H9 (cell line): ENCODE measurements at regions not wholly inside any gene's neighbourhood (a gene's known extent, or its start where the extent isn't known, plus 50 kb on each side); places are given as distances from the start of the nearest gene placed in this dataset.
A peak's percentile ranks its signal among the peaks of the same experiment; 100 is the strongest.

ENCODE experiments used
- DNase-seq: peaks from one replicate; pipeline ENCODE4 v3.0.0-alpha.2; 2017
- H2AFZ ChIP-seq: one replicate; pipeline ENCODE4 v1.6.1; 2013; ENCODE audit warnings: mild to moderate bottlenecking, low read length, control low read depth, moderate library complexity
- H2AK5ac ChIP-seq: 2 replicates; pipeline ENCODE4 v1.6.1; 2013; ENCODE audit warnings: low read length, control low read depth, mixed read lengths; ENCODE audit not compliant: insufficient read length
- H2BK120ac ChIP-seq: one replicate; pipeline ENCODE4 v1.6.1; 2013; ENCODE audit warnings: low read depth, mild to moderate bottlenecking, low read length, control low read depth, inconsistent platforms; ENCODE audit not compliant: poor library complexity, severe bottlenecking
- H2BK12ac ChIP-seq: 2 replicates; pipeline ENCODE4 v1.6.1; 2013; ENCODE audit warnings: low read length, control low read depth, mixed read lengths, low read depth; ENCODE audit not compliant: insufficient read length
- H2BK15ac ChIP-seq: 2 replicates; pipeline ENCODE4 v1.6.1; 2013; ENCODE audit warnings: low read depth, low read length, control low read depth
- H2BK20ac ChIP-seq: one replicate; pipeline ENCODE4 v1.6.1; 2013; ENCODE audit warnings: low read depth, mild to moderate bottlenecking, low read length, control low read depth, inconsistent platforms; ENCODE audit not compliant: poor library complexity, severe bottlenecking
- H2BK5ac ChIP-seq: 2 replicates; pipeline ENCODE4 v1.6.1; 2013; ENCODE audit warnings: low read length, control low read depth, mixed read lengths; ENCODE audit not compliant: insufficient read length
- H3K14ac ChIP-seq: 2 replicates; pipeline ENCODE4 v1.6.1; 2013; ENCODE audit warnings: low read length, control low read depth; ENCODE audit not compliant: insufficient read depth
- H3K18ac ChIP-seq: 2 replicates; pipeline ENCODE4 v1.6.1; 2013; ENCODE audit warnings: low read depth, mild to moderate bottlenecking, mixed read lengths, low read length, control low read depth; ENCODE audit not compliant: insufficient read length
- H3K23ac ChIP-seq: 2 replicates; pipeline ENCODE4 v1.6.1; 2013; ENCODE audit warnings: low read length, control low read depth, mixed read lengths, low read depth; ENCODE audit not compliant: insufficient read length
- H3K23me2 ChIP-seq: 2 replicates; pipeline ENCODE4 v1.6.1; 2013; ENCODE audit warnings: low read depth, mild to moderate bottlenecking, mixed read lengths, low read length, control low read depth; ENCODE audit not compliant: insufficient read length, poor library complexity, severe bottlenecking
- H3K27ac ChIP-seq: 2 replicates; pipeline ENCODE4 v1.5.1; 2013; ENCODE audit warnings: low read length, control low read depth, mixed read lengths, low read depth; ENCODE audit not compliant: insufficient read length
- H3K27me3 ChIP-seq: 2 replicates; pipeline ENCODE4 v1.6.1; 2013; ENCODE audit warnings: low read length, control low read depth, inconsistent platforms; ENCODE audit not compliant: insufficient read depth
- H3K4ac ChIP-seq: 2 replicates; pipeline ENCODE4 v1.6.1; 2013; ENCODE audit warnings: low read depth, mild to moderate bottlenecking, control low read depth, inconsistent platforms, low read length, moderate library complexity
- H3K4me1 ChIP-seq: 2 replicates; pipeline ENCODE4 v1.6.1; 2013; ENCODE audit warnings: low read length, control low read depth, inconsistent platforms; ENCODE audit not compliant: insufficient read depth
- H3K4me2 ChIP-seq: 2 replicates; pipeline ENCODE4 v1.6.1; 2013; ENCODE audit warnings: low read length, control low read depth, mixed read lengths; ENCODE audit not compliant: insufficient read length, insufficient read depth
- H3K56ac ChIP-seq: 2 replicates; pipeline ENCODE4 v1.6.1; 2013; ENCODE audit warnings: low read depth, mild to moderate bottlenecking, mixed read lengths, low read length, control low read depth; ENCODE audit not compliant: insufficient read length
- H3K79me1 ChIP-seq: 2 replicates; pipeline ENCODE4 v1.6.1; 2013; ENCODE audit warnings: low read depth, mild to moderate bottlenecking, moderate library complexity, low read length, control low read depth, inconsistent platforms; ENCODE audit not compliant: insufficient read depth, poor library complexity, severe bottlenecking
- H3K79me2 ChIP-seq: 2 replicates; pipeline ENCODE4 v1.6.1; 2013; ENCODE audit warnings: low read length, control low read depth, inconsistent platforms; ENCODE audit not compliant: insufficient read depth
- H3K9ac ChIP-seq: 2 replicates; pipeline ENCODE4 v1.6.1; 2013; ENCODE audit warnings: low read length, control low read depth, mixed read lengths; ENCODE audit not compliant: insufficient read length; ENCODE audit errors: extremely low read depth
- H3K9me3 ChIP-seq: one replicate; pipeline ENCODE4 v1.6.1; 2013; ENCODE audit warnings: low read depth, low read length, inconsistent platforms; ENCODE audit not compliant: control insufficient read depth
- H3T11ph ChIP-seq: one replicate; pipeline ENCODE4 v1.6.1; 2013; ENCODE audit warnings: mild to moderate bottlenecking, low read length, control low read depth, inconsistent platforms
- H4K20me1 ChIP-seq: one replicate; pipeline ENCODE4 v1.6.1; 2013; ENCODE audit not compliant: control insufficient read depth, insufficient read length, insufficient read depth
- H4K5ac ChIP-seq: 2 replicates; pipeline ENCODE4 v1.6.1; 2013; ENCODE audit warnings: low read depth, mild to moderate bottlenecking, mixed read lengths, low read length, control low read depth; ENCODE audit not compliant: insufficient read length
- H4K8ac ChIP-seq: replicated peaks from 2 replicates; pipeline ENCODE4 v1.6.1; 2013; ENCODE audit warnings: low read length, control low read depth, mixed read lengths, low read depth; ENCODE audit not compliant: insufficient read length
- H4K91ac ChIP-seq: 2 replicates; pipeline ENCODE4 v1.6.1; 2013; ENCODE audit warnings: low read depth, mild to moderate bottlenecking, moderate library complexity, mixed read lengths, low read length, control low read depth; ENCODE audit not compliant: insufficient read length
- H3K27ac Mint-ChIP-seq, 3 experiments: 2 replicates in 2 of 3; 3 replicates in 1 of 3; pipeline ENCODE4 v1.8.0; 2020 to 2021; ENCODE audit warnings: mixed read lengths in 3 of 3, mild to moderate bottlenecking in 1 of 3, moderate library complexity in 1 of 3
- H3K27me3 Mint-ChIP-seq: 2 replicates; pipeline ENCODE4 v1.8.0; 2021; ENCODE audit warnings: low read depth, mild to moderate bottlenecking, moderate library complexity, mixed read lengths
- H3K36me3 Mint-ChIP-seq, 3 experiments: 2 replicates in 2 of 3; 3 replicates in 1 of 3; pipeline ENCODE4 v1.8.0; 2020 to 2021; ENCODE audit warnings: low read depth in 3 of 3, mixed read lengths in 3 of 3; ENCODE audit not compliant: insufficient read depth in 1 of 3
- H3K4me1 Mint-ChIP-seq, 2 experiments: 2 replicates each; pipeline ENCODE4 v1.8.0; 2020; ENCODE audit warnings: mixed read lengths in 2 of 2
- H3K4me3 Mint-ChIP-seq, 2 experiments: 2 replicates in 1 of 2; 3 replicates in 1 of 2; pipeline ENCODE4 v1.8.0; 2020 to 2021; ENCODE audit warnings: mild to moderate bottlenecking in 2 of 2, mixed read lengths in 2 of 2, moderate library complexity in 1 of 2
- H3K9me3 Mint-ChIP-seq, 2 experiments: 2 replicates in 1 of 2; 3 replicates in 1 of 2; pipeline ENCODE4 v1.8.0; 2020; ENCODE audit warnings: mild to moderate bottlenecking in 2 of 2, mixed read lengths in 2 of 2, moderate library complexity in 1 of 2
- CTCF ChIP-seq: fragments of 200-600 bp; sonication (generic); conservative IDR thresholded peaks from 3 replicates; pipeline ENCODE4 v1.8.0; 2021; ENCODE audit warnings: antibody characterized with exemption, mild to moderate bottlenecking
- WGBS: extraction: QIAGEN DNeasy Blood & Tissue Kit; methylation state at CpG from one replicate; pipeline ENCODE4 v1.1.7; 2013; ENCODE audit warnings: missing lambda C conversion rate, low lambda C conversion rate, mixed read lengths; ENCODE audit not compliant: insufficient read length; ENCODE audit errors: extremely low coverage; 5-methylcytosine and 5-hydroxymethylcytosine counted together

- H2BK12ac ChIP-seq = no peak overlapping the region
- no peak overlapping the region for H4K8ac ChIP-seq
- H3K18ac ChIP-seq = no peak overlapping the region
- H2BK5ac ChIP-seq = no peak overlapping the region
- no peak overlapping the region for H3K56ac ChIP-seq
- WGBS = no CpG with 5 or more reads among the region's 6 CpGs
- H3K14ac ChIP-seq = no peak overlapping the region
- peak; percentile 80 for TF ChIP-seq CTCF
- H3K79me1 ChIP-seq = no peaks in the 10 kb centered on the region
- peak; percentile 58 for DNase-seq
- H3K27me3 Mint-ChIP-seq = peaks cover 9% of the 10 kb centered on the region
- peaks cover 3% of the 10 kb centered on the region for H3K23me2 ChIP-seq
- no peak overlapping the region for H3K4me3 Mint-ChIP-seq
- no peak overlapping the region for H4K5ac ChIP-seq
- H4K20me1 ChIP-seq = no peaks in the 10 kb centered on the region
- H4K91ac ChIP-seq = no peak overlapping the region
- no peak overlapping the region for H2BK20ac ChIP-seq
- no peak overlapping the region for H2BK120ac ChIP-seq
- no peak overlapping the region for H3K4me2 ChIP-seq
- H3K23ac ChIP-seq = no peak overlapping the region
- no peak overlapping the region for H2AFZ ChIP-seq
- no peak overlapping the region for H3K9ac ChIP-seq
- H3K36me3 Mint-ChIP-seq = no peaks in the 10 kb centered on the region; a peak in 3 of 7 replicates
- peaks cover 16% of the 10 kb centered on the region for H3K4me1 ChIP-seq
- H2BK15ac ChIP-seq = no peak overlapping the region
- H3K9me3 Mint-ChIP-seq = no peaks in the 10 kb centered on the region; a peak in 1 of 5 replicates
- H3K4me1 Mint-ChIP-seq = peaks cover 47 to 52% of the 10 kb centered on the region in 2 experiments
- H3K9me3 ChIP-seq = no peaks in the 10 kb centered on the region
- H3K4ac ChIP-seq = no peak overlapping the region
- H3K27ac ChIP-seq = no peak overlapping the region
- H3K27ac Mint-ChIP-seq = peak overlapping the region in 1 of 3 experiments; percentile 11; a peak in 1 of 7 replicates
- H2AK5ac ChIP-seq = no peak overlapping the region
- no peaks in the 10 kb centered on the region for H3K79me2 ChIP-seq
- H3K27me3 ChIP-seq = no peaks in the 10 kb centered on the region
- H3T11ph ChIP-seq = no peak overlapping the region
Measured at GRCh38 chr2:207230261-207231105, 64.7 kb upstream of the KLF7 start.
